Breast epithelium (tissue), 4 donors: ENCODE measurements at regions not wholly inside any gene's neighbourhood (a gene's known extent, or its start where the extent isn't known, plus 50 kb on each side); places are given as distances from the start of the nearest gene placed in this dataset.

ENCODE experiments used
- DNase-seq, 2 donors: peaks; one replicate each; pipeline ENCODE4 v3.0.0-alpha.2; 2019; ENCODE audit warnings: low spot score in 2 of 2
- H3K27ac ChIP-seq, 2 donors: fragments of 200-600 bp; sonication (generic) in 1 of 2; one replicate each; pipeline ENCODE4 v1.5.1; 2016 to 2019; ENCODE audit warnings: mild to moderate bottlenecking in 1 of 2
- H3K27me3 ChIP-seq, 2 donors: fragments of 200-600 bp; sonication (generic) in 1 of 2; one replicate each; pipeline versions ENCODE4 v1.5.1 to v1.6.0; 2017 to 2019; ENCODE audit warnings: control low read depth in 1 of 2, mild to moderate bottlenecking in 1 of 2
- H3K36me3 ChIP-seq: fragments of 200-600 bp; one replicate; pipeline ENCODE4 v1.5.1; 2019
- H3K4me1 ChIP-seq, 2 donors: fragments of 200-600 bp; sonication (generic); one replicate each; pipeline ENCODE4 v1.5.1; 2016 to 2019; ENCODE audit warnings: control low read depth in 1 of 2
- H3K4me3 ChIP-seq, 3 donors: fragments of 200-600 bp; sonication (generic); 1 replicate in 2 of 3; 2 replicates in 1 of 3; pipeline ENCODE4 v1.5.1; 2016 to 2019; ENCODE audit warnings: mild to moderate bottlenecking in 3 of 3, moderate library complexity in 2 of 3
- H3K9me3 ChIP-seq, 2 donors: fragments of 200-600 bp; sonication (generic) in 1 of 2; one replicate each; pipeline ENCODE4 v1.5.1; 2016 to 2019; ENCODE audit warnings: control low read depth in 1 of 2
- CTCF ChIP-seq, 3 donors: fragments of 450-650 bp; IDR thresholded peaks; one replicate each; pipeline ENCODE4 v1.5.1; 2016 to 2017; ENCODE audit warnings: antibody characterized with exemption in 3 of 3, mild to moderate bottlenecking in 3 of 3, moderate library complexity in 3 of 3
- POLR2A ChIP-seq: fragments of 450-650 bp; IDR thresholded peaks from one replicate; pipeline ENCODE4 v1.6.1; 2016; ENCODE audit warnings: antibody characterized with exemption, mild to moderate bottlenecking, moderate library complexity
- POLR2AphosphoS5 ChIP-seq, 3 donors: sonication (generic); formaldehyde crosslinking; IDR thresholded peaks; one replicate each; pipeline ENCODE4 v1.6.1; 2017; ENCODE audit warnings: antibody characterized with exemption in 3 of 3
- intact Hi-C: fragments of 100-400 bp; cut with DNase I; formaldehyde crosslinking; loops from one replicate; pipeline ENCODE4 v1.15.1; 2023; ENCODE audit warnings: low total_unique reads

DNA sequence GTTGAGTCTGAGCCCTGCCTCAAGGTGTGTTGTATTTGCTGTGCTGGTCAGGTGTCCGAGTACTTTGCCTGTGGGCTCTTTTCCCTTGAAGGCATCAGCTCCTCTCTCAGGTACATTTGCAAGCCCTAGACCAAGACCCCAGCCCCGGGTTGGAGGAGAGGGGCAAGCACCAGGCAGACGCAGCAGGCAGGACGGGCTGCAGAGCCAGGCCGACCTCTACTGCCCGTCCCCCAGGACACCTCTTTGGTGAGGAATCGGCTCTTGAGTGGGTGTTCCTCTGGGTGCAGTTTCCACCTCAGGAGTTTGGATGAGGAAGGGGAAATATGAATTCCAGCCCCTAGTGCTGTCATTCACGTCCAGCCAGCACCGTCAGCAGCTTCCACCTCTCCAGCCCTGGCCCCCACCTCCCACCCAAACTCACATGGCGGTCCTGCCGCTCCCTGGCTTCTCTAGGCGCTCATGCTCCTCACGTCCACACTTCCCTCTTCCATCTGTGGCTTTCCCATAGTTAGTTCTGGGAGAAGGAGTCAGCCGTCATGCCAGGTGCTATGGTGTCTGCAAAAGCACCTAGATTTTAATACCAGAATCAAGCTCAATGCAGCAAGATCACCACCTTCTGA, 183.9 kb downstream of the DLL1 start:
- Histone ChIP-seq H3K27ac (no peak overlapping the region), H3K36me3 (no peaks in the 10 kb centered on the region), H3K4me3 (no peak overlapping the region), H3K9me3 (peaks cover 0 to 3% of the 10 kb centered on the region in 2 donors), H3K27me3 (peaks cover 0 to 3% of the 10 kb centered on the region in 2 donors), H3K4me1 (no peaks in the 10 kb centered on the region)
- TF ChIP-seq POLR2A (no peak), POLR2AphosphoS5 (IDR thresholded peaks at IDR 0.05) (no peak), CTCF (IDR thresholded peaks at IDR 0.05) (no peak)
- DNase-seq, result peak in 1 of 2 donors; percentile 25
- intact Hi-C loops, result no loop called here

DNA sequence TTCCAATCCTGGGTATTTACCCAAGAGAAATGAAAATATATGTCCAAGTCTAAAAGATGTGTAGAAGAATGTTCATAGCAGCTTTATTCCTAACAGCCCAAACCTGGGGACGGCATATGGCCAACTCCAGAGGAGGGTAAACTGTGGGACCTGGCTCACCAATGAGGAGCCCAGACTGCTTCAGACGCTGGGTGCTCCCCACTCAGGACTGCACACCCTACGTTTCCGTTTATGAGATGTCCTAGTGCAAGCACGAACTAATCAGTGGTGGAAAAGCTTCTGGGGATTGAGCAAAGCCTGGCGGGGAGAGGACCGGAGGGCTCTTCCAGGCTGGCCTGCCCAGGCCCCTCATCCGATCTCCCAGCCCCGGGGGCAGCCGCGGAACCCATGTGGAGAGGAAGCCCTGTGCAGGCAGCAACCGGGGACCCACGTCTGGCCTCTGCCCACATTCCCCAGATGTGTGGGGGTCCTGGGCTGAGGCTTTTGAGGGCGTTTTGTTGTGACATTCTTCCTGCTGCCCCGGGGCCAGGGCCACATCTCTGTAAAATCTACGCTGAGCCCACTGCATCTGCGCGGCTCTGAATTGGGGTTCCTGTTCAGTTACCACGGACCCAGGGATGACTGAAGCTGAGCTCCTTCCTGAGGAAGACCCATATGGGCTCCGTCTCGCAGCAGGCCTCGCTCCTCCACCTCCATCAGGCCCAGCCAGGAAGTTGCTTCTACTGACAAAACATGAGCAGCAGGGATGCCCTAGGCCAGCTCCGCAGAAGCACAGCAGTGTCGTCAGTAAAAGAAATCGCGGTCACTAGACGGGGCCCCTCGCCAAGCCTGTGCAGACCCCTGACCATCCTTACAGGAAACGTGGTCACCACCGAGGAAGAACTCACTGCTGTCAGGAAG, 188.0 kb downstream of the DLL1 start:
- no peaks in the 10 kb centered on the region for H3K9me3 ChIP-seq
- no peak overlapping the region for H3K4me3 ChIP-seq
- peaks cover 0 to 2% of the 10 kb centered on the region in 2 donors for H3K27me3 ChIP-seq
- intact Hi-C loops, result no loop called here
- DNase-seq, result peak in 1 of 2 donors; percentile 39
- no peaks in the 10 kb centered on the region for H3K4me1 ChIP-seq
- TF ChIP-seq CTCF (IDR thresholded peaks at IDR 0.05) (no peak), POLR2AphosphoS5 (IDR thresholded peaks at IDR 0.05) (no peak), POLR2A (no peak)
- H3K27ac ChIP-seq, result no peak overlapping the region
- no peaks in the 10 kb centered on the region for H3K36me3 ChIP-seq

DNA sequence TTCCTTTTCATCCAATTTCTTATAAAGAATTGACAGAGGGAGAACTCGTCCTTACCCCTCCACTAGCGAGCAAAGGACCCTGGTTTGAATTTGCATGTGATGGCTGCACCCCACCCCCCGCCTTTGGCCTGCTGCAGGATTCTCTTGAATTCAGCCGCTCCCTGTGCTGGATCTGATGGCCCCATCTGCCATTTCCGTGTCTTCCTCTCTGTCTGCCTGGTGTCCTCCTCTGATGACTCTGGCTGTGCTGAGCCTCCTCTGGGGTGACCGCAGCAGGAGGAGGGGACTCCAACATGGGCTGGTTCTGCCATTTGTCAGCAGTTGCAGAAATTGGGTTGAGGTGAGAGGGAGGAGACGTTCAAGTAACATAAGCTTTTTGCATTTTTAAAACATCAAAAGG, 188.8 kb downstream of the DLL1 start:
- Histone ChIP-seq H3K27me3 (no peaks in the 10 kb centered on the region), H3K27ac (no peak overlapping the region), H3K4me1 (no peaks in the 10 kb centered on the region), H3K9me3 (no peaks in the 10 kb centered on the region), H3K4me3 (no peak overlapping the region), H3K36me3 (no peaks in the 10 kb centered on the region)
- intact Hi-C loops, result no loop called here
- DNase-seq, result peak in 1 of 2 donors; percentile 44
- TF ChIP-seq CTCF (IDR thresholded peaks at IDR 0.05), result no peak
- TF ChIP-seq POLR2A, result no peak
- no peak for TF ChIP-seq POLR2AphosphoS5 (IDR thresholded peaks at IDR 0.05)

GRCh38 chr6:170101281-170102035, 189.4 kb downstream of the DLL1 start:
- Histone ChIP-seq H3K36me3 (no peaks in the 10 kb centered on the region), H3K4me3 (no peak overlapping the region), H3K27me3 (no peaks in the 10 kb centered on the region), H3K9me3 (no peaks in the 10 kb centered on the region), H3K27ac (no peak overlapping the region), H3K4me1 (no peaks in the 10 kb centered on the region)
- peak in 1 of 2 donors; percentile 48 for DNase-seq
- intact Hi-C loops, result no loop called here
- no peak for TF ChIP-seq POLR2AphosphoS5 (IDR thresholded peaks at IDR 0.05)
- no peak for TF ChIP-seq POLR2A
- TF ChIP-seq CTCF (IDR thresholded peaks at IDR 0.05), result no peak
